Posterior cingulate gyrus (tissue), 11 donors: ENCODE measurements at regions not wholly inside any gene's neighbourhood (a gene's known extent, or its start where the extent isn't known, plus 50 kb on each side); places are given as distances from the start of the nearest gene placed in this dataset.
"Not testable (repeated sequence)": the region's sequence is repeated elsewhere in the genome, so short reads cannot be mapped to it uniquely, and the experiment has no call there.

Source experiments
- DNase-seq, 10 donors: peaks; one replicate each; pipeline versions ENCODE4 v3.0.0 to v3.0.0-alpha.2; 2020 to 2021; ENCODE audit warnings: mixed read lengths in 3 of 10
- intact Hi-C: fragments of 100-400 bp; cut with DNase I; formaldehyde crosslinking; loops from one replicate; pipeline ENCODE4 v1.15.1; 2023

DNA sequence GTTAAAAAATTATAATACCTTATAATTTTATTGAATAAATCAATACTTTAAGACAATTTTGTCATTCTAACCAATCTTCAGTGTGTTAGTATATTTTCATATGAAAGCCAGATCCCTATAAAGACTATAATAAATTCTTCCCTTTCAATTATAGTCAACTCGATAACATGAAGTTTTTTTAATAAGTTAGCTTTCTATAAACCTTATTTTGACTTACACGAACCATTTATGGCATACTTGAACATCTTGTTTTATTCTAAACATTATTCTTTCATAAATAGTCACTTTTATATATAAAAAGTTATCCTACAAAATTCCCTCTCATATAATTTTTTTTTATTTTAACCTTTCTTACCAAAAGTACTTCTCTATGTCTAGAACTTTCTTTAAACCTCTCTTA lies 1002.3 kb downstream of the TMEM121 start:
- intact Hi-C loops = no loop called here
- no peak for DNase-seq

DNA sequence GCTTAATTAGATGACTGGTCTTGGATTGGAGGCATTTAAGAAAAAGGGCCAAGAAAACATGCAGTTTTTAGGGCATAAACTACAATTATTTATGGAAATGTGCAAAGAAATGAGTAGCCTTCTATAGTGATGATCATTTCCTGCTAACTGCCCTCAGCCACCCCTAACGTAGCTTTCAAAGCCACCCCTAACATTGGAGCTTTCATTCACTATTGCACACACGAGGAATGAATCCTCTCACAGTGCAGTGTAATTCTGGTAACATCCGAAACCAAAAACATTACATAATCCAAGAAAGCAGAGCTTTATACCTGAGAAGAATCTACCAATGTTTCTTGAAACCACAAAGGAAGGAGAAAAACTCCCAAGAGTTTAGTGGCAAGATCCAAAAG lies 1003.6 kb downstream of the TMEM121 start:
- no peak for DNase-seq
- intact Hi-C loops = no loop called here

DNA sequence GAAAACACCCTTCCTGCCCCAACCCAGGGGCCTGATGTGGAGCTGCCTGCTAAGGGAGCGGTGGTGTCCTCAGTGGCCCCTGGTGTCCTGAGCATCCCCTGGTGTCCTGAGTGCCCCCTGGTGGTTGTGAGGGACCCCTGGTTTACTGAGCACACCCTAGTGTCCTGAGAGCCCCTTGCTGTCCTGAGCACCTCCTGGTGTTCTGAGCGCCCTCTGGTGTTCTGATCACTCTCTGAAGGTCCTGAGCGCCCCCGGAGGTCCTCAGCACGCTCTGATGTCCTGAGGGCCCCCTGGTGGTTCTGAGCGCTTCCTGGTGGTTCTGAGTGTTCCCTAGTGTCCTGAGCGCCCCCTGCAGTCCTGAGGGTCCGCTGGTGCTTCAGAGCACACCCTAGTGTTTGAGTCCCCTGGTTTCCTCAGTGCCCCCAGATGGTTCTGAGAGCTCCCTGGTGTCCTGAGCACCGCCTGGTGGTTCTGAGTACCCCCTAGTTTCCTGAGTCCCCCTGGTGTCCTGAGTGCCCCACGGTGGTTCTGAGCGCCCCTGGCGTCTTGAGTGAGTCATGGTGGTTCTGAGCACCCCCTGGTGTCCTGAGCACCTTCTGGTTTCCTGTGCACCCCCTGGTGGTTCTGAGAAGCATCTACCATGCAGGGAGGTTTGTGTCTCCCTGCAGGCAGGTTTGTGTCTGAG lies 1004.2 kb downstream of the TMEM121 start:
- intact Hi-C loops = no loop called here
- no peak for DNase-seq

DNA sequence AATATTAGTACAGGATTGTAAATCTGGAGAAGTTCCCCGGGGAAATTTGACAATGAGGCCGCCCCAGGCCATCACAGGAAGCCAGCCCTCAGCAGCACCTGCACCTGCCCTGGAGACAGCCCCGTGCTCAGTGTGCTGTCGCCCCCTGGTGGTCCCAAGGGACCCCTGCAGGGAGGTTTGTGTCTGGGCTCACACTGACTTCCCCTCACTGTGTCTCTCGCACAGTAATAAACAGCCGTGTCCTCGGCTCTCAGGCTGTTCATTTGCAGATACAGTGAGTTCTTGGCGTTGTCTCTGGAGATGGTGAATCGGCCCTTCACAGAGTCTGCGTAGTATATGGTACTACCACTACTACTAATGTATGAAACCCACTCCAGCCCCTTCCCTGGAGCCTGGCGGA lies 1011.2 kb downstream of the TMEM121 start:
- peak in 1 of 10 donors; percentile 68 for DNase-seq

DNA sequence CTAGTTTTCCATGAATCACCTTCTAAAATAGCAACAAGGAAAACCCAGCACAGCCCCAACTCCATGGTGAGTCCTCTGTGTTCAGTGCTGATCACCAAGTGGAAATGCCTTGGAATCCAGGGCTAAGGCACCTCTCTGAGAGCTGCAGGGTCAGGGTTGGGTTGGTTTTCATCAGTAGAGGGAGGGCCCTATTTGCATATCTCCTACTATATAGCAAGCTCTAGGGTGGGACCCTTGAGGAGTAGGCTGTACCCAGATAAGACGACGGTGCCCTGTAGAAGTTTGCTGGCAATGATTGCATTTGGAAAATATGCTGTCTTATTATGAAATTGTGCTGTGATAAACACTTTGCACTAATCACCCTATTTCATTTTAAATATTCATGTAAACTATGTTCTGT lies 1011.8 kb downstream of the TMEM121 start:
- DNase-seq = no peak
- intact Hi-C loops = no loop called here

More for the DNA sequence above, 1011.2 kb downstream of the TMEM121 start:
- intact Hi-C loops = not testable (repeated sequence)

DNA sequence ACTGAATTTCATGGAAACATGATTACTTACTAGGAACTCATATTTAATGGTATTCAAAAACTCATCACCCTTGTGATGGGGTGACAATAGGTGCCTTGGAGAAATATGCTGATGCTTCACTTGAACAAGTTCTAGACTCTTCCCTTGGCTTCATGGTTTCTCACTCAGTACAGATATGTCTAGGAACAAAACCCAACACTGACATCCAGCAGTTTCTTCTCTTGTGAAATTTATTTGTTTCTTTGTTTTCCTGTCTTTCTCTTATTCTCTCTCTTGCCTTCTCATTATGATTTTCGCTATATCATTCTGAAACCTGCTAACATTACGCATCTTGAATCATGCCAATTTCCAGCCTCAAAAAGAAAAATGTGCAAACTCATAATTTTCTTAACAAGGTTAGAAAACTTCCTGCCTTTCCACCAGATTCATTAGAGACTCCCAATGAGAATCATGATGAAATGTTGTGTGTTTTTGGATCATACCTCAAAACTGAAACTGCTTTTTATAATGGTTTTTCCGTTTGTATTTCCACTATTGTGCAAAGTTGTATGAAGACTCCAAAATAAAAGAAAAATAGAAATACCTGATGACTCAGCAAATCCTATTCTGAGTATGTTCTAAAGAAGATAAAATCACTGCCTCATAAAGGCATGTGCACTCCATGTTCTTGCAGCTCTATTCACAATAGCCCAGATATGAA lies 1021.5 kb downstream of the TMEM121 start:
- intact Hi-C loops = no loop called here
- DNase-seq = no peak

DNA sequence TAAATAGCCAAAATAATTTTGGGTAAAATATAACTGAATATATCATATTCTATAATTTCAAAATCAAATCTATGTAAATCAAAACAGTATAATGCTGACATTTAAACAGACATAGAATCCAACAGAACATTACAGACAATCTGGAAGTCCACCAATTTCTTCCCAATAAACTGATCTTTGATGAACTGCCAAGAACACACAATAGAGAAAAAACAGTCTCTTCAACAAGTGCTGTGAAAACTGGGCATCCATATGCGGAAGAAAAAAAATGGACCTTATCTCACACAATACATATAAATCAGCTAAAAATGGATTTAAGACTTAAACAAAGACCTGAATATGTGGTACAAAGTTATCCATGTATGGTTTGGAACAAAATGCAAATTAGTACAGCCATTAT lies 1022.7 kb downstream of the TMEM121 start:
- intact Hi-C loops = no loop called here
- no peak for DNase-seq

DNA sequence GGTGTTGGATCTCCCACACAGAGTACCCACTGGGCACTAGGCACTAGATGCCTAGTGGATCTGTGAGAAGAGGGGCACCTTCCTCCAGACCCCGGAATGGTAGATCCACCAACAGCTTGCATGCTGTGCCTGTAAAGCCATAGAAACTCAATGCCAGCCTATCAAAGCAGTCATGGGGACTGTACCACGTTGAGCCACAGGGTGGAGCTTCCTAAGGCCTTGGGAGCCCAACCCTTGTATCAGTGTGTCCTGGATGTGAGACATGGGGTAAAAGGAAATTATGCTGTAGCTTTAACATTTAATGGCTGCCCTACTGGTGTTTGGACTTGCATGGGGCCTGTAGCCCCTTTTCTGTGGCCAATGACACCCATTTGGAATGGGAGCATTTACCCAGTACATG lies 1024.9 kb downstream of the TMEM121 start:
- DNase-seq = no peak
- intact Hi-C loops = no loop called here

DNA sequence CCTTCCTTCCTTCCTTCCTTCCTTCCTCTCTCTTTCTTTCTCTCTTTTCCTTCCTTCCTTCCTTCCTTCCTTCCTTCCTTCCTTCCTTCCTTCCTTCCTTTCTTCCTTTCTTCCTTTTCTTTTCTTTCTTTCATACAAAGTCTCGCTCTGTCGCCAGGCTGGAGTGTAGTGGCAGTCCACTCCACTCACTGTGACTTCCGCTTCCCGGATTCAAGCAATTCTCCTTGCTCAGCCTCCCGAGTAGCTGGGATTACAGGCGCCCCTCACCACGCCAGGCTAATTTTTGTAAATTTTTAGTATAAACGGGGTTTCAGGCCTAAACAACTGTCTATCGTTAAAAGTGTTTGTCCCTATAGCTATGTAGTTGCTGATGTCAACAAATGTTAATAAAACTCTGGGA lies 1029.8 kb downstream of the TMEM121 start:
- DNase-seq, intact Hi-C loops: not testable (repeated sequence)

DNA sequence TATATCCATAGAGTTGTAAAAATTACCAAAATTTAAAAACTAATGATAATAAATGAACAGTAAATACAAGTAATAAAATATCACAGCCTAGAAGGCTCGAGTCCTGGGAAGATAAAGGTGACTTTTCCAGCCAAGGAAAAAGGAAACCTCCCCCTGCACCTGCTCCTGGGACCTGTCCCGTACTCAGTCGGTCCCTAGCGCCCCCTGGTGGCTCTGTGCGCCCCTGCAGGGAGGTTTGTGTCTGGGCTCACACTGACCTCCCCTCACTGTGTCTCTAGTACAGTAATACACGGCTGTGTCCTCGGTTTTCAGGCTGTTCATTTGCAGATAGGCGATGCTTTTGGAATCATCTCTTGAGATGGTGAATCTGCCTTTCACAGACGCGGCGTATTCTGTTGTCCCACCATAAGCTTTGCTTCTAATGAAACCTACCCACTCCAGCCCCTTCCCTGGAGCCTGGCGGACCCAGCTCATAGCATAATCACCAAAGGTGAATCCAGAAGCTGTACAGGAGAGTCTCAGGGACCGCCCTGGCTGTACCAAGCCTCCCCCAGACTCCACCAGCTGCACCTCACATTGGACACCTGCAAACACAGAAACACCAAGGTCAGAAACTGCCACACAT lies 1030.4 kb downstream of the TMEM121 start:
- peak in 1 of 10 donors; percentile 29 for DNase-seq
- intact Hi-C loops = no loop called here

DNA sequence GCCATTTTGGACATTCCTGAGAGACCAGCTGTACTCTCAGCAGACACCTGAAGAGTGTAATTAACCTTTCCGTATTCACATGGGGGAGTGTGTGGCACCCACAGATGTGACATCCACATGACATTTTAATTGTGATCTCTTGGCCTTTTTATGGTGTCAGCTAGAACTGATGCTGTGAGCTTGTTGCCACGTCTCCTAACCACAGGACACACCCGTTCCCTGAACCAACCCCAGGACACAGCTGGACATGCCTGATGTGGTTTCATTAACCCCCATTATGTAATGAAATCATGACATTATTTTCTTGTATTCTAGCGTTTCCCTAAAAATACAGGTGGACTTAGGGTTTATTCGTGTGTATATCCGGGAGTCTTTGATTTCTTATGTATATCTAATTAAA lies 1036.1 kb downstream of the TMEM121 start:
- intact Hi-C loops = no loop called here
- DNase-seq = no peak

DNA sequence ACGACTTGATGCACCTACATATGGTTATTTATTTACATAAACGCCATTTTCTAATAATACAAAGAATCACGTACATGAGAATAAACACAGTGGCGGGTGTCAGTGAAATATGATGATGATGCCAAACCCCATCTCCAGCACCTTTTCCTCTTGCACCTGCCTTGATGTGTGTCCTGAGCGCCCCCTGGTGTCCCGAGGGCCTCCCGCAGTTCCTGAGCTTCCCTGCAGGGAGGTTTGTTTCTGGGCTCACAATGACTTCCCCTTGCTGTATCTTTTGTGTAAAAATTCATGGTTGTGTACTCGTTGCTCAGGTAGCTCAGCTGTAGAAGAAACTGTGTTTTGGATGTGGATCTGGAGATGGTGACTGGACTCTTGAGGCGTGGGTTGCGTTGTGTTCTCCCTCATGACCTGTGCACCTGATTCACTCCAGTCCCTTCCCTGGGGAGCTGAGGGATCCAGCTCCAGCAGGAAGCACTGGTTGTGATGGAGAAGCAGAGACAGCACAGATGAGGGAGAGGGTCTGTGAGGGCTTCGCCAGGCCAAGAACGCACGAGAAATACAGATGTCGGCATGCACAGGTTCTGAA lies 1037.8 kb downstream of the TMEM121 start:
- intact Hi-C loops = no loop called here
- DNase-seq = no peak

DNA sequence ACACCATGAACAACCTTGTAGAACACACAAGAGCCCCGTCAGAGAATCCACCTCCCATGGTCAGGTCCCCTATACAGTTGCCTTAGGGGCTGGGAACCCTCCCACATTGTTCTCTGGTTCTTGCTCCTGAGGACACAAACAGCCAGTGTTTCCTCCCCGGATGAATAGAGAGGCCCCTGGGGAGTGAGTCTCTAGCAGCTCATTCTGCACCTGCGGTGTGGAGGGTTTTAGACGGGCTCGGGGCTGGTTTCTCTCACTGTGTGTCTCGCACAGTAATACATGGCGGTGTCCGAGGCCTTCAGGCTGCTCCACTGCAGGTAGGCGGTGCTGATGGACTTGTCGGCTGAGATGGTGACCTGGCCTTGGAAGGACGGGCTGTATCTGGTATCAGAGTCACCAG lies 1052.1 kb downstream of the TMEM121 start:
- intact Hi-C loops = no loop called here
- DNase-seq = no peak

DNA sequence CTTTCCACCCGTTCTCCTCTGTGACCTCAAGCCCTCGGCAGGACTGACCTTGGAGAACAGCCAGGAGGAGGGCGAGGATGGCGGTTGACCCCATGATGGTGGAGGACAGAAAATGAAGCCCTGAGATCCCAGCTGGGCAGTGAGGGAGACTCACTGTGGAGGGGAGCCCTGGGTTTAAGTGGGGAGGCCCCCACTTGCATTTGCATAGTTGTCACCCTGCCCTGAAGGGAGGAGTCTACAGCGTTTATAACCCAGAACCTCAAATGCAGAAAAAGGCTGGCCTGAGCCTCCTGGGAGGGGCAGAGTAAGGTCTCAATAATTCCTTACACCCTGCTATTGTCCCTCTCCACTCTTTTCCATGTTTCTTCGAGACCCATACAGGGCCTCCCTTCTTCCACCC lies 1052.7 kb downstream of the TMEM121 start:
- DNase-seq = no peak
- intact Hi-C loops = no loop called here

DNA sequence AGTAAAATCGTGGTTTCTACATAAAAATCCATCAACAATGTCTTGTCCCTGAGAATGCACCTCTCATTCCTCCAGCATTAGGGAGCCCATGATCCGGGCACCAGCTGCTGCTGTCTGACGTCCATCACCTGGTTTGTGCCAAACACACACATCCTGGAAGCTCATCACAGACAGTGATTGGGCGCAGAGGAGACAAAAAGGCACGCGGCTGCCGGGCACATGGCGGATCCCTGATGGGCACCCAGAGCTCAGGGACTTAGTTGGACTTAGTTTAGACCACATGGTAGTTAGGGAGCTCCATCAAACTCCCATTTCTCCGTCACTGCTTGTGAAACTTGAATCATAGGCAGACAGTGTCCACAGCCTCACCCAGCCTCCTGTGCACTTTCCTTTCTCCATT lies 1059.3 kb downstream of the TMEM121 start:
- intact Hi-C loops = no loop called here

DNA sequence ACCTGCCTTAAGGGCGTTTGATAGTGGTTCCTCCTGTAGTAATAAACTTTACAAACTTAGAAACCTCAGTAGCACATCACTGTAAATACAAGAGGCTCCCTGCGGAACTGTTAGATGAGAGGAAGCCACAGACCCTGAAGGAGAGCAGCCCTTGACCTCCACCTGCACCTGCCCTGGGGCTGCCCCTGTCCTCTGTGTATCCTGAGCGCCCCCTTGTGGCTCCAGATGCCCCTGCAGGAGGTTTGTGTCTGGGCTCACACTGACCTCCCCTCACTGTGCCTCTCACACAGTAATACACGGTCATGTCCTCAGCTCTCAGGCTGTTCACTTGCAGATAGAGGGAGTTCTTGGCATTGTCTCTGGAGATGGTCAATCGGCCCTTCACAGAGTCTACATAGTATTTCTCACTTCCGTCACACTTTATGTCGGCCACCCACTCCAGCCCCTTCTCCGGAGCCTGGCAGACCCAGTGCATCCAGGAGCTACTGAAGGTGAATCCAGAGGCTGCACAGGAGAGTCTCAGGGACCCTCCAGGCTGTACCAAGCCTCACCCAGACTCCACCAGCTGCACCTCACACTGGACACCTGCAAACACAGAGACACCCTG lies 1059.8 kb downstream of the TMEM121 start:
- intact Hi-C loops = no loop called here

More for the DNA sequence above, 1059.3 kb downstream of the TMEM121 start:
- DNase-seq = no peak

DNA sequence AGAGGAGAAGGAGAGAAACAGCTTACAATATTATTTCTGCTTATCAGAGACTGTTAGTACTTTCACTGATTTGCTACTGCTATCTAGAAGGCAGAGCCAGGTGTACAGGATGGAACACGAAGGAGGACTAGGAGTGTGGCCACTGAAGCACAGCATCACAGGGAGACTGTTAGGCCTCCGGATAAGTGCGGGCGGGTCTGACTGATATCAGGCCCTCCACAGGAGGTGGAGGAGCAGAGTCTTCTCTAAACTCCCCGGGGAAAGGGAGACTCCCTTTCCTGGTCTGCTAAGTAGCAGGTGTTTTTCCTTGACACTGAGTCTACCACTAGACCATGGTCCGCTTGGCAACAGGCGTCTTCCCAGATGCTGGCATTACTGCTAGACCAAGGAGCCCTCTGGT lies 1065.2 kb downstream of the TMEM121 start:
- DNase-seq, intact Hi-C loops: not testable (repeated sequence)

More for the DNA sequence above, 1059.8 kb downstream of the TMEM121 start:
- no peak for DNase-seq

DNA sequence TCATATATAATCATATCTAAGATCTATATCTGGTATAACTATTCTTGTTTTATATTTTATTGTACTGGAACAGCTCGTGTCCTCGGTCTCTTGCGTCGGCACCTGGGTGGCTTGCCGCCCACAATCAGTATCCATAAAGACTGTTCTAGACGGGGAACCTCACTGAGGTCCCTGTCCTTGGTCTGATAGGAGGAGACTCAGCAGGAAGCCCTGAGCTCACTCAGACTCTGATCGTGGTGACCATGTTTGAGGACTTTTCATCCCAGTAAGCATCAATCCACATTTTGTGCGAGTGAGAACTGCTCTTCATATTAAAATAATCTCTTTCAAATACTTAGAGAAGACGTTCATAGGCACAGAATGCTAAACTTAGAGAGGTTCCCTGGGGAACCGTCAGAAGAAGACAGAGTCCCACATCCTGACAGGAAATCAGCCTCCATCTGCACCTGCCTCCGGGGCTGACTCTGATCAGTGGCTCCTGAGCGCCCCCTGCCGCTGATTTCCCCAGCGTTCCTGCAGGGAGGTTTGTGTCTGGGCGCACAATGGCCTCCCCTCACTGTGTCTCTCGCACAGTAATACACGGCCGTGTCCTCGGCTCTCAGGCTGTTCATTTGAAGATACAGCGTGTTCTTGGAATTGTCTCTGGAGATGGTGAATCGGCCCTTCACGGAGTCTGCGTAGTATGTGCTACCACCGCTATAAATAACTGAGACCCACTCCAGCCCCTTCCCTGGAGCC lies 1065.9 kb downstream of the TMEM121 start:
- DNase-seq, intact Hi-C loops: not testable (repeated sequence)

DNA sequence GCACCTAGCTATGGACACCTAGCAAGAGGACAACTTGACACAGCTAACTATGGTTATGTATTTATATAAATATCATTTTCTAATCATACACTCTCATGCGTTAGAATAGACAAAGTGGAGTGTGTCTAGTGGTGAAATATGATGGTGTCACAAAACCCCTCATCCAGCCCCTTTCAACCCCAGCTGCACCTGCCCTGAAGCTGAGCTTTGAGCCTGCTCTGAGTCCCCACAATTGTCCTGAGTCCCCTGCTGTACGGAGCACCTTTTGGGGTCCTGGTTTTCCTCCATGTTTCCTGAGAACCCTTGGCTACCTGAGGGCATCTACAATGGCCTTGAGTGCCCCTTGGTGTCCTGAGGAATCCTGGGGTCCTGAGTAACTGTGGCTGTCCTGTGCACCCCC lies 1072.8 kb downstream of the TMEM121 start:
- intact Hi-C loops = no loop called here
- DNase-seq = no peak
